HG03196 (cell line): ENCODE measurements at regions not wholly inside any gene's neighbourhood (a gene's known extent, or its start where the extent isn't known, plus 50 kb on each side); places are given as distances from the start of the nearest gene placed in this dataset.

Source experiments
- ATAC-seq: cut with Tn5 transposase; IDR thresholded peaks from one replicate; pipeline ENCODE4 v1.9.1; 2021; ENCODE audit not compliant: unreplicated experiment

GRCh38 chr22:48803948-48804810, 1023.5 kb downstream of the BRD1 start:
- no peak for ATAC-seq

DNA sequence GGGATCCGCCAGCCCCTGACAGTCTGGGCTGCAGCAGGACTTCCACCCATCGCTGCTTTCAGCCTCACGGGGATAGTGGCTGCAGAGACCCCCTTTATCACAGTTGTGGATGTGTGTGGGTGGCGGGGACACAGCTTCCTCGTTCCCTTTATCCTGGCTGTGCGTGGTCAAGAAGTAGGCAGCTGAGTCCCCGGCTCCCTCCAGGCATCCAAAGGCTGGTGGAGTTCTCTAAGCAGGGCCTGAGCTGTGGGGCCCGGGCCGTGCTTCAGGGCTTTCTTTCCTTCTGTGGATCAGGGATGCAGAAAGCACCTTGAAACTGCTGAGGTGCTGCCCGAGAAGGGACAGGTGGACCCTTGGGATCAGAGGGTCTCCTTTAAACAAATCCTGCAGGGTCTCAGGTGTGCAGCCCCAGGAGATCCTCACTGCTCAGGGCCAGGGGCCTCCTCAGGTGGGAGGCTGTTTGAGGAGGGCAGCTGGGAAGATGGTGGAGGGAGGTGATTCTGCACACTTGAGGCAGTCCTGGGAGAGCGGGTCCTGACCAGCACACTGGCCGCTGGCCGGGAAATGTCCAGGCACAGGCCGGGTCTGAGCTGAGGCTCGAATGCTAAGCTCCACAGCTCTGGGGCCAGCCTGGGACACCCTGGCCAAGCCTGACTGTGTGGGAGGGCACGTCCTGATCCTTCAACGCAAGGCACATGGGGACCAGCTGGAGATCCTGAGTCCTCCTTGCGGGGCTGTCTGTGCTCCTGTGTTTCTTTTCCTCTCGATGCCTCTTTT, 1024.3 kb downstream of the BRD1 start:
- ATAC-seq, result no peak

DNA sequence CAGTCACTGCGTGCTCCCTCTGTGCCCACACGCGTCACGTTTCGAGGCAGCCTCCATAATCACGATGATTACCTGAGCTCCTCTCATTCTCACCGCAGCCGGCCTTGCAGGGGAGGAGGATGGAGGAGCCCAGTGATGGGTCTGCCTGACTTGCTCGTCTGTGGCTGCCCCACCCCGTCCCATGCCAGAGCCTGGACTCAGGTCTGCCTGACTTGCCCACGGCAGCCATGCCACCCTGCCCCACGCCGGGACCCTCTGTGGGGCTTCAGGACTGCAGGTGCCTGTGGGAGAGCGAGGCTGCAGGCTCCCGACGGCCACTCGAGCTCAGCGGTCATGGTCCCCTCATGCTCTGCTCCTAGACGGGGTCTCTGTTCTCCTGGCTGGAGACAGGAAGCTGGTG, 1025.1 kb downstream of the BRD1 start:
- no peak for ATAC-seq

GRCh38 chr22:48800886-48801607, 1026.6 kb downstream of the BRD1 start:
- no peak for ATAC-seq

DNA sequence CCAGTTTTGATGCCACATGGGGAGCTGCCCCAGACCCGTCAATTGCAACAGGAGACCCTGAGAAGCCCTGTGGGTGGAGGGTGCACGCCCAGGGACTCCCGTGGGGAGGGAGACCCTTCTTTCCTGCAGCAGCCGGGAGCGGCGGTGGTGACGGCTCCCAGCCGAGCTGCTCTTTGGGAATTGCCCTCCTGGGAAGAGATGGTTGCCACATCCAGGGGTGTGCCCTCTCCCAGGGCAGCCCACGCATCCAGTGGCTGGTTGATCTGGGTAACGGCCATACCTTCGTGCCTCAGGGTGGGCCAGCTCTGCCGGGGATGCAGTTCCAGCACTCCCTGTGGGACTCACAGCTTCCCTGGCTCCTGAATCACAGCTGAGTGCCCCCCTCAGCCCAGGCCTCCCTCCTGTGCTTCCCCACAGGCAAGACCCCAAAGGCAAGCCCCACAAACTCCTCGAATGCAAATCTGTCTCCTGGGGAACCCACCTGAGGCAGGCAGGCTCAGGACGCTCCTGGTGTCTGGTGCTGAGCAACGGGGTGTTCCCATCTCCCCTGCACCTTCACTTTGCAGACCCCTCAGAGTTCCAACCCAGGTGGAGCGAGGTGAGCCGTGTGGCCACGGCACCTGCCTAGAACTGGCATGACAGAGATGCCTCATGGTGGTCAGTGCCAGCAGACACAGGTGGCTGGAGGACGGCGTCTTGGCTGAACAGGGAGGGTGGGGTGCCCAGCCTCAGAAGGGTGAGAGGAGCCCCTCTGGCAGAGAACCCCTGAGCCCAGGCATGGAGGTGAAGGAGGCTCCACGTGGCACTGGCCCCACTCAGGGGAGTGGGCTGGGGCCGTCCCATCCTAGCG, 1027.4 kb downstream of the BRD1 start:
- ATAC-seq, result no peak

GRCh38 chr22:48799227-48799970, 1028.3 kb downstream of the BRD1 start:
- ATAC-seq, result no peak

- no peak for ATAC-seq
These were observed 1029.1 kb downstream of the BRD1 start for GRCh38 chr22:48798281-48799226.

- no peak for ATAC-seq
These were observed 1029.9 kb downstream of the BRD1 start for GRCh38 chr22:48797731-48798130.

DNA sequence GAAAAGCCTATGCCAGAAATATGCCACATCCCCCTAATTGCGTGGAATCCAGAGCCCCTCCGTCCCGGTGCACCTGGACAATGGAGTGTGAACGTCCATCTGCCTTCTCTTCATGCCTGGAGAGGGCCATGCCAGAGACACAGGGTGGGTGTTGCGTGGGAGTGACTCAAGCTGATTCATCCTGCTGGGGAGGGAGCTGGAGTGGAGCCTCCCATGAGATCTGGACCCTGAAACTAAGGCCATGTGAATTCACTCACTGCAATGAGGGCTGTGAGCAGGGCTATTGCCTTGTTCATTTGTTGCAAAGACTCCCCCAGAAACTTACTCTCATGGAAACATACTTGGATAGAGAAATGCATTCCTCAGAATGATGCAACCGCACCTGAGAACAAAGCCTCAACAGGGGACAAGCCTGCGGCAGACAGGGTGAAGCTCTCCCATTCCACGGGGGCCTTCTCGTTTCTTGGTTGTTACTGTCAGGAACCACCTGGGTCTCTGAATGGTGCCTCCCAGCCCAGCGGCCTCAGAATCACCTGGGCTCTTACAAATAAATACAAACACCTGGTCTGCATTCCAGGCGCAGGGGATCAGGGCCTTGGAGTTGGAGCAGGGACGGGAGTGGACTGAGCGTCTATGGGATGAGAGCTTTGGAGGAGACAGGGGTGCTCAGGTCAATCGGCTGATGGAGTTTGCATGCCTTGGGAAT, 1031.2 kb downstream of the BRD1 start:
- ATAC-seq, result no peak

DNA sequence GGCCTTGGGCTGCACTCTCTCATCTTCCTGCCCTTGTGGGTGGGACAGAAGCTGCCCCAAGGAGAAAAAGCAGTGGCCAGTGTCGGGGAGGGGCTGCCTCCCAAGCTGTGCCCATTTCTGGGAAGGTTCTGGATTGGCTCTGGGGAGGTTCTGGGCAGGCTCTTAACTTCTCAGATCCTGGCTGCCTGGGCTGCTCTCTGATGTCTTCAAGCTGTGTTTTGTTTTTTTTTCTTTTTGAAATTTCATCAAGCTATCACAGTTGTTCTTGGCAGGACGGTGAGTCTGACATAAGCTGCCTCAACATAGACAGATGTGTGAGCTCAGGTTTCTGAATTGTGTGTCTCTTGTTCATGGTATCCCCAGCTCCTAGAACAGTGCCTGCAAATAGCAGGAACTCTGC, 1032.0 kb downstream of the BRD1 start:
- no peak for ATAC-seq

- no peak for ATAC-seq
These were observed 1032.8 kb downstream of the BRD1 start for GRCh38 chr22:48794906-48795305.

DNA sequence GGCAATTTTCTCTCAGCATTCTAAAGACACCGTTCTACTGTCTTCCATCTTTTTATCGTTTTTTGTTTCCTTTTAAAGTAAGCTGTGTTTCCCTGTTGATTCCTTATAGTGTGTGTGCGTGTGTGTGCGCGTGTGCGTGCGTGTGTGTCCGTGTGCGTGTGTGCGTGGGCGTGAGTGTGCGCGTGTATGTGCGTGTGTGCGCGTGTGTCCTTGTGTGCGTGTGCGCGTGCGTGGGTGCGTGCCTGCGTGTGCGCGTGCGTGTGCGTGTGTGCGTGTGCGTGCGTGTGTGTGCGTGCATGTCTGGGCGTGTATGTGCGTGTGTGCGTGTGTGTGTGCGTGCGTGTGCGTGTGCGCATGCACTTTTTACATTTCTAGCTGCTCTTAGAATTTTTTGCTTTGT, 1033.7 kb downstream of the BRD1 start:
- no peak for ATAC-seq

GRCh38 chr22:48786679-48786996, 1041.0 kb downstream of the BRD1 start:
- ATAC-seq, result no peak

DNA sequence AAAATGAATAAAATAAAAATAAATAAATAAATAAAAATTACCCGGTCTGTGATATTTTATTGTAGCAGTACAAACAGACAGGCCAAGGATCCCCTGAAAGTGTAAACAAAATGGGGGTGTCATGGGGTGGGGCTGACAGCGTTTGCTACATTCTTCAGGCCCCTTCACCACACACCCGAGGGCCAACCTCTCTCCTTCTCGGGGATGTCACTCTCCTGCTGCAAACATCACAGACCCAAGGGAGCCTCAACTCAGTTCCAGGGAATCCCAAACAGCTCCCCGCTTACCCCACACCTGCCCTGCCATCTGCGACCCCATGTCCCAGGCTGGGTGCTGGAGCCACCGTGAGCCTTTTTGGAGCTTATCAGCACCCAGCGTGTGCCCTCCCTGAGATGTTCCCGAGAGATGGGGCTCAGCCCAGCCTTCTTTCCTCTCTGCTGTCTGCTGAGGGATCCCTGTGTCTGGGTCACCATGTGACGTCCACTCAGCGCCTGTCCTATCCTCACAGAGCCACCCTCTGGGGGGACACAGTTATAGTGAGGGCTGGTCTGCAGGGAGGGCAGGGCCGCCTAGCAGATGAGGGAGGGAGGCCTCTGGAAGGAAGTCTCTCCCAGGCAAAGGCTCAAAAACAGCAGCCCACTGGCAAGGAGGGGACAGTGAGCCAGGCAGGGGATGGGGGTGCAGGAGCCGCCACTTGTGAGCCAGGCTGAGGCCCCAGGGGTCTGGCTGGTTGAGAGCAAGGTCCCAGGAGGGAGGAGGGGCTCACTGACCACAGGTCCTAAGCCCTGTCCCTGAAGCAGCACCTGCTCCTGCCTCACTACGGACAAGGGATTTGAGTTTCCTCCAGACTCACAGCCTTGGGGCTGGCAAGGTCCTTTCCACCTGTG, 1041.6 kb downstream of the BRD1 start:
- no peak for ATAC-seq

GRCh38 chr22:48784701-48785503, 1042.8 kb downstream of the BRD1 start:
- no peak for ATAC-seq

DNA sequence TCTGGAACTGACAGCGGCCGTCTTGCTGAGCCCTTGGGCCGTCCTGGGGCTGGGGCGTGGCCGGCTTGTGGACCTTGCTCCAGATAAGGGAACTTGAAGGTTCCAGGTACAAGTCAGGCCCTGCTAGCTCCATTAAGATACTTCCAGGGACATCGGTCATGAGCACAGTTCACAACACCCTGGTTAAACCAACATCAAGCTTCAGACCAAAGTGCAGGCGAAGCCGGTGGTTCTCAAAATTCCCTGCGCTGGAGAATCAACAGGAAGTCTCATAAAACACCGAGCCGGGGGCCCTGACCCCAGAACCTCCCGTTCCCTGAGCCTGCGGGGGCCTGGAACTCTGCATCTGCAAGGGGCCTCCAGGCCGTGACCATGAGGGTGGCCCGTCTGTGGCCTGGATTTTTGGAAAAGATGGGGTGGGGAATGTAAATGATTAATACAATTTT, 1043.8 kb downstream of the BRD1 start:
- no peak for ATAC-seq
